ENCODE measurements at regions not wholly inside any gene's neighbourhood (a gene's known extent, or its start where the extent isn't known, plus 50 kb on each side); places are given as distances from the start of the nearest gene placed in this dataset.

DNA sequence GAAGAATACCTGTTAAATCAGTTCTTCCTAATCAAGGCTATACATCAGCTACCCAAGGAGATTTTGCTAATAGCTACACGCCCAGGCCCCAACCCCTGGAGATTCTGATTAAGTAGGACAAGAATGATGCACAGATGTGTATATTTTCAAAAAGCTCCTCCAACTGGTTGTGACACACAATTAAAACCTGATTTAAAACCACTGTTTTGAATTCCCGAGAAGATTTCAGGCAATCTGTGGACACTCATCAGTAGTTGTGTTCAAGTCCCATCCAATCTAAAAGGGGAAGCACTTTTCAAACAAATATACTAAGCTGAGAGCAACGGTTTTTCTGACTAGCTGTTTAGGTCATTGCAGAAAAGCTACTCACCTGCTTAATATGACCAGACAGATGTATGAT is 118.9 kb upstream of the NHSL1 start:
- no peak overlapping the region for H3K27ac Mint-ChIP-seq
- H3K4me3 Mint-ChIP-seq, result no peak overlapping the region
- peaks cover 4% of the 10 kb centered on the region for H3K27me3 Mint-ChIP-seq
- H3K36me3 Mint-ChIP-seq, result no peaks in the 10 kb centered on the region
- no peaks in the 10 kb centered on the region for H3K9me3 Mint-ChIP-seq
- no peaks in the 10 kb centered on the region for H3K4me1 Mint-ChIP-seq

GRCh38 chr6:138620630-138621029 is 121.3 kb upstream of the NHSL1 start:
- Mint-ChIP-seq H3K27me3 (peaks cover 1% of the 10 kb centered on the region), H3K4me1 (no peaks in the 10 kb centered on the region), H3K4me3 (no peak overlapping the region), H3K36me3 (no peaks in the 10 kb centered on the region), H3K9me3 (no peaks in the 10 kb centered on the region), H3K27ac (no peak overlapping the region)

DNA sequence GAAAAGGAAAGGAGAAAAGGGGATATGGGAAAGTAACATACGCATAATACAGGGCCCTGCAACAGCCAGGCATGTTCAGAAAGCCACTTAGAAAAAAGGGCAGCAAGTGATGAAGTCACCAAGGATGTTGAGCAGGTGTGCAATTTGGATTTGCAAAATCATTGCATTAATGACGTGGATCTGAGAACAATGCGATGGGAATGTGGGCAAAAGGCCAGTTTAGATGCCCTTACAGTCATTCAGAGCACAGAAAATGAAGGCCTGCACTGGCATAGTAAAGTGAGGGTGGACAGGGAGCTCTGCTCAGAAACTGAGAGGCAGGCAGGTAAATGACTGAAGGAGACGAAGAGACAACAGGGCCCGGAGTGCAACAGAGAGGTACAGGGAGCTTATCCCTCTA is 123.7 kb upstream of the NHSL1 start:
- Mint-ChIP-seq H3K36me3 (no peaks in the 10 kb centered on the region), H3K4me1 (no peaks in the 10 kb centered on the region), H3K27me3 (no peaks in the 10 kb centered on the region), H3K27ac (no peak overlapping the region), H3K9me3 (no peaks in the 10 kb centered on the region), H3K4me3 (no peak overlapping the region)

GRCh38 chr6:138631566-138631965 is 132.3 kb upstream of the NHSL1 start:
- Mint-ChIP-seq H3K36me3 (no peaks in the 10 kb centered on the region), H3K27ac (no peak overlapping the region), H3K9me3 (no peaks in the 10 kb centered on the region), H3K4me1 (no peaks in the 10 kb centered on the region), H3K27me3 (peaks cover 8% of the 10 kb centered on the region), H3K4me3 (no peak overlapping the region)

- no peak overlapping the region for H3K4me3 Mint-ChIP-seq
- no peaks in the 10 kb centered on the region for H3K4me1 Mint-ChIP-seq
- H3K27ac Mint-ChIP-seq, result no peak overlapping the region
- H3K27me3 Mint-ChIP-seq, result peaks cover 8% of the 10 kb centered on the region
- no peaks in the 10 kb centered on the region for H3K9me3 Mint-ChIP-seq
- H3K36me3 Mint-ChIP-seq, result no peaks in the 10 kb centered on the region
These were observed 135.7 kb upstream of the CCDC28A start for GRCh38 chr6:138637822-138638221.

GRCh38 chr6:138638604-138639003 is 135.0 kb upstream of the CCDC28A start:
- Mint-ChIP-seq H3K27me3 (peaks cover 3% of the 10 kb centered on the region), H3K4me1 (no peaks in the 10 kb centered on the region), H3K36me3 (no peaks in the 10 kb centered on the region), H3K9me3 (no peaks in the 10 kb centered on the region), H3K4me3 (no peak overlapping the region), H3K27ac (no peak overlapping the region)

GRCh38 chr6:138640028-138640427 is 133.5 kb upstream of the CCDC28A start:
- Mint-ChIP-seq H3K9me3 (no peaks in the 10 kb centered on the region), H3K36me3 (no peaks in the 10 kb centered on the region), H3K4me3 (no peak overlapping the region), H3K27ac (peak overlapping the region; percentile 10), H3K27me3 (peaks cover 3% of the 10 kb centered on the region), H3K4me1 (no peaks in the 10 kb centered on the region)

DNA sequence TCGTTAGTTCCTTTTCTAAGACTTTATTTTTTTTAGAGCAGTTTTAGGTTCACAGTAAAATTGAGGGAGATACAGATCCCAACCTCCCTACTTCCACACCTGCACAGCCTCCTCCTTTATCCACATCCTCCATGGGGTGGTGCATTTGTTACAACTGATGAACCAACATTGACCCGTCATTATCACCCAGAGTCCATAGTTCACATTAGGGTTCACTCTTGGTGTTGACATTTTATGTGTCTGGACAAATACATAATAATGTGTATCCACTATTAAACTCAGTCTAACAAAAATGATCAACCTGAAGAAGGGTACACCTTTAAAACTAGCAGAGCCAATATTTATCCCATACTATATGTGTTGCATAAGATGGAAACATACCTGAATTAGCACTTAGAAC is 130.4 kb upstream of the CCDC28A start:
- Mint-ChIP-seq H3K27ac (no peak overlapping the region), H3K4me3 (no peak overlapping the region), H3K36me3 (no peaks in the 10 kb centered on the region), H3K4me1 (no peaks in the 10 kb centered on the region), H3K9me3 (no peaks in the 10 kb centered on the region), H3K27me3 (no peaks in the 10 kb centered on the region)

DNA sequence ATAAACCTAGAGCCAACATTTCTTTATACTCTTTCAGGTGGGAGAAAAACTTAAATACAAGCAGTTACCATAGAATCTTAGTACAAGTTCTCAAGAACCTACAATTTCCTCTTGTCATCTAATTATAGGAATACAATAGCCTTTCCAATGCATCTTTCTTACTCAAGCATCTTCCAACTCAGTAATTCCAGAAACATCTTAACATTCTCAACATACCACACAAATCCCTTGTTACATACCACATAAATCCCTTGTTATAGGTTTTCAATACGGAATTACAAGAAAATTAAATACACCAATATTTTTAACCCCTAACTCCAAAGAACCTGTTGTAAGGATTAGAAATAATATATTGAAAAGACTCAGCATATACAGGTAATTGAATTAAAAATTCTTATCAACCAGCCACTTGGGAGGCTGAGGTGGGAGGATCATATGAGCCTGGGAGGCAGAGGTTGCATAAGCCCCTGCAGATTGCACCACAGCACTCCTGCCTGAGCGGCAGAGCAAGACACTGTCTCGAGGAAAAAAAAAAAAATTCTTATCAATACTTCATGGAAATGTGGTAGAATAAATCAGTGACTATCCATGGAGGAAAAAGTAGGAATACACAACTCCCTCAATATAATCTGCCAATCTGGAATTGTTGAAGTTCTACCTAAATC is 127.5 kb upstream of the CCDC28A start:
- no peak overlapping the region for H3K27ac Mint-ChIP-seq
- H3K4me1 Mint-ChIP-seq, result no peaks in the 10 kb centered on the region

DNA sequence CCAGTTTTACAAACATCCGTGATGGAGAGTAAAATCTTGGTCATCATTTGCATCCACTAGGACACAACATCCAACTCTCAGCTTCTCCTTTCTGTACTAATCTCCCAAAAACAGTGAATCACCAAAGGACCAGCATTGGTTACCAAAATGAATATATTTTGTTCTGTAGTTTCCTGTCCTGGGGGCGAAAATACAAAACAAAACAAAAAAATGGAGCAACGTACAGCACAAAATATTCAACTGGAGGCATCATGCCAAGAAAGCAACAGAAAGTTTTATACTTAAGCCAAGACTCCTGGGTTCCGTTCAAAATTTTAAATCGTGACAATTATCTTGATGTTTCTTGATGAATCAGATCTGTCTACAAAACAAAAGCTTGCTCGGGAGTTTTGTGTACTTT is 126.6 kb upstream of the CCDC28A start:
- Mint-ChIP-seq H3K36me3 (no peaks in the 10 kb centered on the region), H3K27ac (no peak overlapping the region), H3K27me3 (no peaks in the 10 kb centered on the region), H3K9me3 (no peaks in the 10 kb centered on the region), H3K4me3 (no peak overlapping the region), H3K4me1 (no peaks in the 10 kb centered on the region)

More for the DNA sequence above, 127.5 kb upstream of the CCDC28A start:
- Mint-ChIP-seq H3K9me3 (no peaks in the 10 kb centered on the region), H3K36me3 (no peaks in the 10 kb centered on the region), H3K27me3 (no peaks in the 10 kb centered on the region), H3K4me3 (no peak overlapping the region)

DNA sequence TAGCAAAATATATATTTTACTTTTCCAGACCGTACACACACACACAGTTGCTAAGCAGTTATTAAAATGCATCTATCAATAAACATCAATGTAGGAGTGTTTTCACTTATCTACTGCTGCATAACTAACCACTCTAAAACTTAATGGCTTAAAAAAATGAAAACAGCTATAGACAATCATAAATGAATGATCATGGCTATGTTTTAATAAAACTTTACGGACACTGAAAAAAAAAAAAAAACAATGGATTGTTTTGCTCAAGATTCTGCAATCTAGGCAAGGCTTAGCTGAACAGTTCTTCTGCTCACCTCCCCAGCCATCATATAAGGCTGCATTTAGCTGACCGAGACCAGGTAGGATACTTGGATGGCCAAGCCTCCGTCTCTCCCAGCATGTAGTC is 125.4 kb upstream of the CCDC28A start:
- Mint-ChIP-seq H3K27me3 (no peaks in the 10 kb centered on the region), H3K4me1 (no peaks in the 10 kb centered on the region), H3K36me3 (no peaks in the 10 kb centered on the region), H3K4me3 (no peak overlapping the region), H3K9me3 (no peaks in the 10 kb centered on the region), H3K27ac (no peak overlapping the region)

- Mint-ChIP-seq H3K9me3 (no peaks in the 10 kb centered on the region), H3K36me3 (no peaks in the 10 kb centered on the region), H3K4me3 (no peak overlapping the region), H3K27ac (no peak overlapping the region), H3K4me1 (peaks cover 20% of the 10 kb centered on the region), H3K27me3 (no peaks in the 10 kb centered on the region)
These were observed 122.1 kb upstream of the CCDC28A start for GRCh38 chr6:138651491-138651890.

DNA sequence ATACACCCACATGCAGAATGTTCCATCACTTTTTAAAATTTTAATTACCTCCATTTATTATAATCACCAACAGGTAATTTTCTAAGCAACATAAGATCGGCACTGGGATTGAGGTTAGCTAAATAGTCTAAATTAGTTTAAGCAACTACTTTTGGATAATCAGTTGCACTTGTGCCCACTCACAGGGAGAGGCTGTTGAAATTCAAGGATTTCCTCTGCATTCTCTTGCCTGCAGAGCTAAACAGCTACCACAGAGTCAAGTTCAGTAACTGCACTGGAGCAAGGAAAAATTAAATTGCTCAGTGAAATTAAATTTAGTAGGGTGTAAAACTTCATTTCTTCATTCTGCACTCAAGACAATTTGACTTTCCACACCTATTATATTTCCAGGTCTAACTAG is 120.7 kb upstream of the CCDC28A start:
- H3K36me3 Mint-ChIP-seq, result no peaks in the 10 kb centered on the region
- no peaks in the 10 kb centered on the region for H3K9me3 Mint-ChIP-seq
- H3K27ac Mint-ChIP-seq, result no peak overlapping the region
- H3K27me3 Mint-ChIP-seq, result peaks cover 1% of the 10 kb centered on the region
- no peak overlapping the region for H3K4me3 Mint-ChIP-seq
- H3K4me1 Mint-ChIP-seq, result peaks cover 20% of the 10 kb centered on the region

- Mint-ChIP-seq H3K4me1 (peaks cover 20% of the 10 kb centered on the region), H3K4me3 (no peak overlapping the region), H3K36me3 (no peaks in the 10 kb centered on the region), H3K27me3 (peaks cover 1% of the 10 kb centered on the region), H3K9me3 (no peaks in the 10 kb centered on the region), H3K27ac (no peak overlapping the region)
These were observed 120.1 kb upstream of the CCDC28A start for GRCh38 chr6:138653435-138653834.

DNA sequence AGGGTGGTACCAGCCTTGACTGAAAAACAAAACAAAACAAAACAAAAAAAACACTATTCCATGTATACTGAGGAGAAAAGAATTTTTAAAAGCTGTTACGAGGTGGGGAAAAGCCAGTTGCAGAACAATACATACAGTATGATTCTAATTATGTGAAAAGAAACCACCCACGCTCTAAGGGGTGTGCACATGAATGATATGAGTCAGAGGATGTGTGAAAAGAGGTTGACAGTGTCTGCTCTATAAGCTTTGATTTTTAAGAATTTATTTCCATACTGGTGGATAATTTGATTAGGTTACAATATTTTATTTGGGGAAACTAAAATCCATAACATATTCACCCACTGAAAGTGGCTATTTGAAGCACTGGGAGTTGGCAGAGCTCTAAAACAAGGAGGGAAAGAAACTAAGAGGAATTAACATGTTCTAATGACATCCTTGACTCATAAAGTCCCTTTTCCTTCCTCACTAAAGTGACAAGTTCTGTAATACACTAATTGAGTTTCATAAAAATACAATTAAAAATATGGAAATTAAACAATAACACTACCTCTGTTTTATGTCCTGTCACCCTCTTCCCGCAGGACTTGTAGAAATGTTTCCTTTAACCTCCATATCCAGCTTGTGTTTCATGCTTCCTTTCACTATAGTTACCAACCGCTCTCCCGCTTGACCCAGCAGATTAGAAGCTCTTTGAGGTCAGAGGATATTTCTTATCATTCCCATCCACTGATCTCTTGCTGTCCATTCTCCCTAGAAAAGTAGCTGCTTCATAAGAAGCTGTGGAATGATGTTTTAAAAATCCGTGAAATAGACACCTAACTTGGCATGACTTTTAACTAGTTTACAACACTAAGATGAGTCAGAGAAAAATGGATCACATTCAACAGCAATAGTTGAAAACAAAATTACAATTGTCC is 118.6 kb upstream of the CCDC28A start:
- H3K36me3 Mint-ChIP-seq, result no peaks in the 10 kb centered on the region
- no peaks in the 10 kb centered on the region for H3K9me3 Mint-ChIP-seq
- no peak overlapping the region for H3K4me3 Mint-ChIP-seq
- peak overlapping the region; percentile 77 for H3K27ac Mint-ChIP-seq
- peaks cover 23% of the 10 kb centered on the region for H3K4me1 Mint-ChIP-seq
- H3K27me3 Mint-ChIP-seq, result peaks cover 1% of the 10 kb centered on the region

DNA sequence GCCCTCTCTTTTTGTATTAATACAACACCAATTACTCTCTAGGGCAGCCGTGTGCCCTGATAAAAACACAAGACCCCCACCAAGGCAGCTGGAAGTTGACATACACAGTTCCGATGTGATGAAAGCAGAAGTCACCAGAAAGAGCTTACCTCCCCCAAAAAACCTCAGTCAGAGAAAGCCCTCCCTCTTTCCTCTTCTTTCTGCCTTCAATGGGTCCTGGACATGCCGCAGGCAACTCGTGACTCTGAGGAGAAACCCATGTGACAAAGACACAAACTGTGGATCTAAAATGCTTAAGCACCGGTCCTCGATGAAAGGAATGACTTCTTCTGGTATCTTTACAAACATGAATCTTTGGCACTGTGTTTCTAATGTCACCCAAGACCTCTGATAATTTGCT is 117.7 kb upstream of the CCDC28A start:
- H3K36me3 Mint-ChIP-seq, result no peaks in the 10 kb centered on the region
- H3K27me3 Mint-ChIP-seq, result peaks cover 1% of the 10 kb centered on the region
- H3K27ac Mint-ChIP-seq, result no peak overlapping the region
- no peak overlapping the region for H3K4me3 Mint-ChIP-seq
- no peaks in the 10 kb centered on the region for H3K9me3 Mint-ChIP-seq
- peaks cover 25% of the 10 kb centered on the region for H3K4me1 Mint-ChIP-seq

Data from activated naive CD4-positive, alpha-beta T cell treated with anti-CD3 and anti-CD28 coated beads, Interleukin-2, amount 50 U/mL, for 24 hours (primary cell).